GM19238 (cell line): ENCODE measurements at regions not wholly inside any gene's neighbourhood (a gene's known extent, or its start where the extent isn't known, plus 50 kb on each side); places are given as distances from the start of the nearest gene placed in this dataset.

Source experiments
- DNase-seq: peaks from one replicate; pipeline ENCODE4 v3.0.0; 2011; ENCODE audit warnings: low spot score; ENCODE audit not compliant: insufficient read length

DNA sequence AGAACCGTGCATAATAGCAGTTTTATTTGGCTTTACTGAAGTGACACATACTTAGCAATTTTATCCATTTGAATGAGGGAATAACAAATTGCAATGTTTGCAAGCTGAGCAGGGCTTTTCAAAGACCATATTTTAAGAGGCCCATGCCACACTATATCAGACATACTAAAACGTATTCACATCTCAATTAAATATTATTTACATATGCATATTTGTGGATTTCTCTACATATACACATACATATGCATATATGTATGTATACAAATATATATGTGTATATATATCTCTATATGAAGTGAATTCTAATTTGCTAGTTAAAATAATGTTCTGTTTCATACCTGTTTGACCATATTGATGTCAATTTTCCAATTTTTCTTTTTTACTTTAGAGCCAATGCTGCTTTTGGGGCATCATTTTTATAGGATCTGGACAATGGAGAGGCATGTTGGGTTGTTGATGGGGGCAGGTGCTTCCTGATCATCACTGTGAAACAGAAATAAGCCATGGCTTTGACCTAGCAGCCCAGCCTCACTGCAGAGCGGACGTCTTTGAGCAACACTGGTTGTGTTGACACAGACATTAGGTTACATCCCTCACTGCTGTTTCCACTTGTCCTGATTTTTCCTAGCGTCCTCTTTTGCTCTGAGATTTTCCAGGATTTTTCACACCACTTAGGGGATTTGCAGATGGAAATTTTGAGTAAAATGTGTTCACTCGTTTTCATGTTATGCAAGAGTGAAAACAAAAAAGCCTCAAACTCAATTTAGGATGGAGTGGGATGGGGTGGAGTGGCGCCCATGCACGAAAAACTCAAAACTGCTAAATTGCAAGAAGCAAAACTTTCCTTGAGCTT is 56.9 kb downstream of the RDH14 start:
- DNase-seq = no peak

DNA sequence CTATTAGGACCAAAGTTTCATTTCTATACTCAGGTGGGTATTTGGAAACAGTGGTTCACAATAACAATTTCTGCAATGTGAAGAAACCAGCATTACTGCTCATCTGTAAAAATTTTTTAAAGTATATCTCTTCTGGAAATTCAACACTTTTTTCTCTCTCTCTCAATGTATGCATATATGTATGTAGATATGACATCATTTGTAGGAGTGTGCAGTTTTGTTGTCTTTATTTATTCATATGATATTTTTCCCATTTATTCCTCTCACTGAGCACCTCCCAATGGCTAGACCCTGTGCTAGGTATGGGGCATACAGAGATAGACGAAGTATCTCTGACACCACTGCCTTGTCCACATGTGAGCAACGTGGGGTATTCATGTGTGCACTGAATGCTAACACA is 58.3 kb downstream of the RDH14 start:
- DNase-seq = no peak

DNA sequence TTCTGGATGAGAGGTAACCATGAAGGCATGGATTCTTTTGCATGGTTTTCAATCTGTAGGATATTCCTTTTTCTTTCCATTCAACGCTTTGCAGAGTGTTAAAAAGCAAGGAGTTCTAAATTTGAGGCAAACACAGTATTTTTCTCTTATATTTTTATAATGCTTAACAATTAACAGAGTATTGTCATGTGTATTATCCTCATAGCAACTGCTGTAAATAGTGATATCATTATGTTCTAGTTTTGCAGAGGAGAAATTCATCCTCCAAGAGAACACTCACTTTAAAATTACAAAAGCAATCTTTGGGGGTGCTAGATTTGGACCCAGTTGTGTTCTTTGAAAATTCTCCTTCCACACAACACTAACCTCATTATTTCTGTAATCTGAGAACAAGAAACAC is 58.7 kb downstream of the RDH14 start:
- DNase-seq = no peak

DNA sequence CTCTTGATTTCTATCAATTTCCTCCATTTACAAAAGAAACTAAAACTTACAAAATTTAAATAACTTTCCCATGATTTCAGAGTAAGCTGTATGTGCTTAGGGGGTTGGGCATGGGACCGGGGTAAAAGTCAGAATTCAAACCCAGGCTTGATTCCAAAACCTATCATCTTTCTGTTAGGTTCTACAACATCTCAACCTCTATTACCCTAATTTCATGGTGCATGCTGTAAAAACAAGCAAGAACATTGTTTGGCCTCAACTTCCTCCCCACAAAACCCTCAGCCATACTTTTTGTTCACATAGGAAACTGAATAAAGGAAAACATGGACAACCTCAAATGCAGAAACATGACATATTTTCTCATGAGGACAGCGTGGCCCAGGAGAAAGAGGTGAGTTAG is 59.3 kb downstream of the RDH14 start:
- DNase-seq = no peak

DNA sequence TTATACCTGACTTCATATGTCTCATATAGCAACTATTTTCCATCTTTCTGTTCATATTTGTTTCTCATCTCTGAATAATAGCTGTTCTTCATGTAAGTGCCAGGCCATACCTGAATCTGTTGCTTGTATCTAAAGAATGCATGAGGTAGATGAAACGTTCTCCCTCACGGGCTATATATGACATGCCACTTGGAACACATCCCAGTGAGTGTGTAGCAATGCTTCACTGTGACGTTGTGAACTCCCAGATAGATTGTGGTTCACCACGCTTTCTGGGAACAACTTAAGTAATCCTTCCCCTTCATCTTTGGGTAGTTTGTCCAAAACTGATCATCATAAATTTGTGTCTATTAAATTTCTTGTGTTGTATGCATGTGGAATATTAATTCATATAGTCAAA is 60.1 kb downstream of the RDH14 start:
- DNase-seq = no peak

DNA sequence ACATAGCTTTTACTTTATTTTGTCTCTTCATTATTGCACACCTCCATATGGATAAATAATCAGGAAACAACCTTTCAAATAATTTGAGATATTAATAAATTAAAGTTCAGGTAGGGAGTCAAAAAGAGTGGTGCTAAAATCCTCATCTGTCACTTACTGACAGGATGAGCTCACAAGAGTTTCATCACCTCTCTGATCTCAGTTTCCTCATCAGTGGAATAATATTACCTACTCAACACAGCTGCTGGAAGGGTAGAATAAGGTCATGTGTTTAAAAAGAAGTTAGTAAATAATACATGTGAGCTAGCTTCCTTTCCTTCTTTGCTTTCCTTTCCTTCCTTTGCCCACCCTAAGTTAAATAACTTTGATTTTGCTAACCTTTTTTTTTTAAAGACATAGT is 61.9 kb downstream of the RDH14 start:
- no peak for DNase-seq

DNA sequence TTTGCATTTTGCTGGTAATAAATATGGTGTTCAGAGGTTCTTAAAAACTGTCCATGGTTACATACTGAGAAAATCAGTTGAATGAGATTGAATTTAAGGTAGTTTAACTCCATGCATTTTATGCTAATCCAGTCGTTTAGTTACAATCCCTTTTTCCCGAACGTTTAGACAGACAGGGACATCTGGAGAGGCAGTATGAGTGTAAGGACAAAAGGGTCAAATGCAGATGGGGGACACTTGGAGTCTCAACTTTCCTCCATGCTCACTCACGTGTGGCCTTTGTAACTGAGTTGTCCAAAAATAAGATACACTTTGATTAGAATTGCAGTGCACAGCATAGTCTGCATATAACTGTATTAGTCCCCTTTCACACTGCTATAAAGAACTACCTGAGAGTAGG is 63.9 kb downstream of the RDH14 start:
- DNase-seq = no peak

DNA sequence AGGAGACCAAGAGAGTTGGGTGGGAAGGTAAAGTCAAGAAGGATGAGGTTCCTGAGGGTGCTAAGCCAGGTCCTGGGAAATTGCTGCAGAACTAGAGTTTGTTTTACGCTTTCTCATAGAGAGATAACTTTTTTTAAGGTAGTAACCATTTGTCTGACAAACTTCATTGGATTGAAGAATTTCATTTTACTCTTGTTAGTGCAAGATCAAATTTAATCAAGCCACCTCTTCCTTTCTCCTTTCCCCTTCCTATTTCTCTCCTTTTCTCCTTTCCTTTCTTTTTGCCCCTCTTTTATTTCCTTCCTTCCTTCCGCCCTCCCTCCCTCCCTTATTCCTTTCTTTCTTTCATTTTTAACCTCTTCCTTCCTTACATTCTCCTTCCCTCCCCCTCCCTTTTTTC is 65.4 kb downstream of the RDH14 start:
- no peak for DNase-seq

DNA sequence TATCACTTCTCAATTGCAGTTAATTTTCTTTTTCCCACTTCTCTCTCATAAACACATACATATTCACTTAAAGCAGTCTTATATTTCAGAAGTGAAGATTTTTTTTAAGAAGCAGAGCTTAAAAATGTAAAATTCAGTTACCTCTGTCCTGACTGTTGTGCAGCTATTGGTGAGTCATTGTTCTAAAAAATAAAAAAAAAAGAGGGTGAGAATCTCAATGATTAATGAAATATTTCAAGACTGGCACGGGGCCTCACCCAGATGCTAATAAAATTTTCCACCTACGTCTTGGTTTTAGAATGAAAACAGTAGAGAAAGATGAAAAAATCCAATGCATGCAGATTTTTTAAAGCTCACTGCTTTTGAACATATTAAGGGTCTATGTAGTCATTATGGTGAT is 67.7 kb downstream of the RDH14 start:
- DNase-seq = no peak

DNA sequence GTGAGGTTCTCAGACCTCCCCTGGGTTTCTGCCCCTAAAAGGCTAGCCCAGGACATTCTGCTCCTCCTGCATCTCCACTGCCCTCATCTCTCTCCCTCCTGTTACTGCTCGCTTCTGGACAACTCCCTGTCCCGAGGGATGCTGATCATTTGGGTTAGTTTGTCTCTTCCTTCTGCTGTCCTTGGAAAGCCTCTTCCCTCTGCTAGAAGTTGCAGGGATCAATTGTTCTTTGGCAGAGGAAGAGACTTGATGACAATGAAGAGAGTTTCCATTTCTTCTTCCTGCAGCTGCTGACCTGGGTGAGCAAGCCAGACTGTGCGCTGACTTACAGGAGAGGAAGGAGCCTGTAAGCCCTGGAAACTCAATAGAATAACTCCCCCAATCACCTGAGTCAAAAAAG is 68.9 kb downstream of the RDH14 start:
- no peak for DNase-seq

DNA sequence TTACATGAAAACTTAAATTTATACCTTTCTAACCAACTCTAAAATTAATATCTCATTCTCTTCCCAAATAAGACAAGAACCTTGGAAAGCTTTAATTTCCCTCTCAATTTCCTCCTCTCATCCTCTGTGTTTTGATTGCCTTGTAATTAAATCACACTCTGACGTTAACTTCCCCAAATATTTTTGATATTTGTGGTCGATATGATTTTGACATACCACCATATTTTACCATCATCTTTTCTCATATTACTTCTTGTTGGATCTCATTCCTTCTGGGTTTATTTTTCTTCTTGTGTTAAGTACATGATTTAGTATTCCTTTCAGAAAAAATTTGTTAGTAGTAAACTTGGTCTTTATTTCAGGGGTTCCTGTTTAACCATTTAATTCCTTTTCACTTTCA is 69.6 kb downstream of the RDH14 start:
- no peak for DNase-seq

DNA sequence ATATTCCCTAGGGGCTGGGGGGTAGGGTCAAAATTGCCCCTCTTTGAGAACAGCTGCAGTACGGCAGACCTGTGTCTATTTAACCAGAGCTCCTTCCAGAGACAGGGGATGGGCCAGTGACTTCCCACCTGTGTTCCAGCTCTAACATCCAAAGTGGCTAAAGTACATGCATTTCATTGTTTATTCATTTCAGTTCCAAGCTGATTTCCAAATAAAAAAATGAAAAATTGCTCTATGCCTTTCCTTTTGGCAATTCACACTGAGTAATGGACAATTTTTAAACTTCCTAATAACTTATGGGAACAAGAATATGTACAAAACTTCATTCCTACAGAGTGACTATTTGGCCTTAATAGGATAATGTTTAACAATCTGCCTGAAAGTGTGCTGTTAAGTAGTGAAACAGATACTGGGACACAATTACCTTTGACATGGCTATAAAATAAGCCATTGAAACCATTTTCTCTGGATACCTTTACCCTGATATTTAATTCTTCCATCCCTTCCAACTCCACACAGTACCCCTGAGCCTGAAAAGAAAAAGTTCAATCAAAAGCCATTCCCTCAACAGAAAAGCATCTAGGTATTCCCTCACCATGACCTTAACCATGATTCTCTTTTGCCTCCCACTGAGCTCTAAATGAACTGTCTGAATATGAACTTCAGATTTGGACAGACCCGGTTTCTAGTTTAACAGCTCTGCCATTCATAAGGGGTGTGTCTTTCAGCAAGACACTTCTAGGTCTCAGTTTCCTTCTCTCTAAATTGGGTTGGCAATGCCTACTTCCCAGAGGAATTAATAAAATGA is 73.1 kb downstream of the RDH14 start:
- DNase-seq = no peak

DNA sequence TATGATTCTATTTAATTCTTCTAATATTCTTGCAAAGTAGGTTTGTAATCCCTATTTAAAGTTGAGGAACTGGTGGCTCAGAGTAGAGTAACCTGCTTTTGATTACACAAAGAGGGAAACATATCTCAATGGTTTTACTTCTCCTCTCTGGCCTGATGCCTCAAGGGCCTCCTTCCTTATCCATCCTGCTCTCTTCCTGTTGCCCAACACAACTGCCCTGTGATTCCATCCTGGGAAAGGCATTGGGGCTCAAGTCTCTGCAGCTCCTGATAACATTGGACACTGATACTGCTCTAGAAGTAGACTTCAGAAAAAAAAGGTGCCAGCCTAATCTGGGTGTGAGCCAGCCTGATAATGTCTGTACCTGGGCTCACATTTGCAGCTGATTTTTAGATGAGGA is 75.8 kb downstream of the RDH14 start:
- no peak for DNase-seq

DNA sequence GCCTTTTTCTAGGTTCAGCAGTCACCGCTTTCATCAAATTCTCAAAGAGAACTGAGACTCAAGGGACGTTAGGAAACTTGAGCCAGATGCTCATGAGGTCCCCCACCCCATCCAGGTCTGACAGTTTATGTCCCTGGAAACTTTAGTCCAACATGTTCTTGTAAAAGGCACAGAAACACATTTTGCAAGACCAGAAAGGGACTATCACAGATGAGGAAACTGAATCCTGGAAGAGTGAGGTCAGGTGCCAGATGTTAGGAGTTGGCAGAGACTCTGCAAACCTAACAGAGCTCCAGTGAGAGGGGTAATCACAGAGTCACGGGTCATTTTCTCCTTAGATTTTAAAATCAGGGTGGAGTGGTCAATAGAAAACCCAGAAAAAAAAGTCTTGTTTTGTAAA is 76.6 kb downstream of the RDH14 start:
- no peak for DNase-seq

DNA sequence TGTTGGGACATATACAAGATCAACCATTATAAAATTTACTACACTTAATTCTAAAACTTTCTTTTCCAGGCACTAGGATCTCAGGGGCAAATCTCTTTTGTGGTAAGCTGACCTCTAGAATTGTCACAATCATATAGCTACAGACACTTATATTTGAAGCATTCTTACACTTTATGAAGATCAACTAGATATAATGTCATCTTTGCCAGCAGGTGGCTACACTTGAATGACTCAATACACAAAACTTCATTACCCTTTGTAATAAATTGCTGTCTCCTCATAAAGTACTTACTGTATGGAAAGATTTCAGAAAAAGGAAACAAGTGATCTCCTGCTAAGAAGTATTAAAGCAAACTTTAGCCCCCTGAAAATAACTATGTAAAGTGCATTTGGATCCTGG is 77.8 kb downstream of the RDH14 start:
- DNase-seq = no peak

DNA sequence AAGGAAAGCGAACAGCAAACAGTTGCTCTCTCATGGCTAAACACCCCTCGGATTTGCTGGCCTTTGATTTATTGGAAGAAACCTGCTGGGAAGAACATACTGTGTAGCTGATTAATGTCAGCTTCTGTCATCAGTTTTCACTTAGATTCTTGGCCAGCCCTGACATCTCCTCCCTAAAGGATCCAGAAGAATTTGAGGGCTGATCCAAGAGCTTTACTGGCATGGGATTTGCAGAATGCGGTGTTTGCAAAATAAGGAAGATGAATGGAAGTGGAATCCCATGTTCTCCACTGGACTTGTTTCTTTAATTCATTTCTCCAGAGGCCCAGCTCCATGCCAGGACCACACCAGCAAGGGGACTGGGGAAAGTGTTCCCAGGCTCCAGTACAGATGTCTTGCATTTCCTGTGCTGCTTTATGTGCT is 80.5 kb downstream of the RDH14 start:
- DNase-seq = no peak

DNA sequence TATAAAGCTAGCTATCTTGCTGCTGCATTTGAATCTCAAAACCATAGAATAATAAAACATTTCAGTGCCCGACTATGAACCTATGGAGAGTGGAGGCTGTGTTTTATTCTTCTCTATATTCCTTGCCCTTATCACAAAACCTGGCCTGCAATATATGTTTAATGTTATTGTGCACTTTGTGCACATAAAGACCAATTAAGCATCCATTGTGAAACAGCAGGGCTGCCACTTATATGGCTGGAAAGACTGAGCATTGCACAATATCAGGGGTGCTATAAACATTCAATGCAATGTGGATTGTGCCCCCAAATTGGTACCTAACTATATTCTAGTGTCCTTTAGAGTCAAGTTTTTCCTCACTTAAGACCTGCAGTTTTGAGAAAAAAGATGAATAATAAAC is 83.2 kb downstream of the RDH14 start:
- DNase-seq = no peak

DNA sequence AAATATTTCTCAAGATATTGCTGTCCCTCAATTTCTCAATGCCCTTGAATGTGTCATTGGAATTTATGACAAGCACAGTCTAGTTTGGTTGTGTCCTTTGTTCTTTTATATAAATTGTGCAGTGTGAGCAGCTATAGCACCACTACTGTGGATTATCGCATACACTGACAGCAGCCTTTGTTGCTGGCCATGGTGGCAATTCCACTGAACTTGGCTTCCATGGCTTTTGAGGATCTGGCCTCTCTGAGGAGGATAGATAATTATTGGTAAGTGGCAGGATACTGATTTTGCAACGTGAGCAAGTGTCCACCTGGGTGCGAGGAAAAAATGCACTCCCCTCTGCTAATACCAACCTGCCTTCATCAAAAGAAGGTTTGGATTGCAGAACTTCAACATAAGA is 84.0 kb downstream of the RDH14 start:
- DNase-seq = no peak

DNA sequence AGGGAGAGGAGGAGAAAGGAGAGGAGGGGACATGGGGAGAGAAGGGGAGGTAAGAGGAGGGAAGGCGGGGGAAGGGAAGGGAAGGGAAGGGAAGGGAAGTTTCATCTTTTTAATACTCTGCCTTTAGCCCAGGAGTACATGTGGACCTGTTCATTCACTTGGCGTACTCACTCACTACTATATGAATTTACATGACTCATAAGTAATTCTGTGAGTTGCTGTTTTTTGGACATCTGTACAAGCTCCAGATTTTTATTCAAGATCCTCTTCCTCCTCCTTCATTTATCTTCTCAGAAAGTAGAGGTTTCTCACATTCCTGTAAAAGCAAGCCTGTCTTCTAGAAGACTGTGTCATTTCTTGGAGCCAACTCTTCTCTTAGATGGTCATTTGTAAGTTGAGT is 84.6 kb downstream of the RDH14 start:
- DNase-seq = no peak

DNA sequence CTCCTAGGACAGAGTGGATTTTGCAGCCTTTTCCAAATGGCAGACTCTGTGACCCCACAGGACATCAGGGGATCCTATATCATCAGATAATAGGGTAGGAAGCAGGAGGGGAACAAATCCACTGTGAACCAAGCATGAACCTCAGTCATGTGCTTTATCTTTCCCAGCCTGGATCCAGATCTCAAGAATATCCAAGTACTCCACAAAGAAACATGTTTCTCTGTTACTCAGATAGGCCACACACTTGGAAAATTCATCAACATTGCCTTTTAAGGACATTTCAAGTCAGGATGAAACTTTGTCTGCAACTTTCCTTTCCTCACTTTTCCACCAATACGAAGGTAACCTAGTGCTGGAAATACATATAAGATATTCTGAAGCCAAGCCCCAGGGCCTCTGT is 85.8 kb downstream of the RDH14 start:
- DNase-seq = no peak

DNA sequence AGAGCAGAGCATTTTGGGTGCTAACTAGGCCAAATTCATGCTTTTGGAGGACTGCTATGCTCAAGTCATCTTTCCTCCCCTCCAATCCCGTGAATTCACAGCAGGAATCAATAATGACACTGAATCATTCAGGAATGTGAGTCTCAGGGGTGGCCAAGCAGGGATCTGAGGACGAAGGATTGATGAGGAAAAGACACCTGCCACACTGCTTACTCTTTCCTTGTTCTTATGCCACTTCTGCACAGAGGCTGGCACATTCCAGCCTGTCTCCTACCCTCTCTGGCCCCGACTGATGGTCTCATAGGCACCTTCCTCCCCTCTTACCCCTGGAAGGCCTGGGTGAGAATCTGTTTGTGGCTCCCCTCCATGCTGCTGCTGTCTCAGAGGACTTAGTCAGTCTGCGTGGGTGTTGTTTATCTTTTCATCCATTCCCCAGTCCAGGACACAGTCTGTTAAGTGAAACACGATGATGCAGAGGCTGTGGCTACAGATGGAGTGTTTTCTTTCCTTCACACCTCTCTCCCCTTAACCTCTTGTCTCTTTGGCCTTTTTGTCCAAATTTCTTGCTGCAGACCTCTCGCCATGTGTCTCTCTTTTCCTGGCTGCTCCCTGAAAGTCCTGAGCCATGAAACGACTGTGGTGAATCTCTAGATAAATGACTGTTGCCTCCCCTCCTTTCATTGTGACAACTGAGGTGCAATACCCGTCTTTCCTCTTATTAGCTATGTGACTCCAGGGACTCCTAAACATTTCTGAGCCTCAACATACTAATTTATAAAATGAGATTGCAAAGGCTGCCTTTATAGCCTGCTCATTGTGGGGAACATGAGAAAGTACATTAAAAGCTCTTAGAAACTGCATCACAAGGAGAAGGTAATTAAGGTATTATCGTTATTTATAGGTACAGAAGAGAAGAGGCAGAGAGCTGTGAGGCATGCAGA is 86.9 kb downstream of the RDH14 start:
- no peak for DNase-seq
